ENCODE measurements at regions not wholly inside any gene's neighbourhood (a gene's known extent, or its start where the extent isn't known, plus 50 kb on each side); places are given as distances from the start of the nearest gene placed in this dataset.

DNA sequence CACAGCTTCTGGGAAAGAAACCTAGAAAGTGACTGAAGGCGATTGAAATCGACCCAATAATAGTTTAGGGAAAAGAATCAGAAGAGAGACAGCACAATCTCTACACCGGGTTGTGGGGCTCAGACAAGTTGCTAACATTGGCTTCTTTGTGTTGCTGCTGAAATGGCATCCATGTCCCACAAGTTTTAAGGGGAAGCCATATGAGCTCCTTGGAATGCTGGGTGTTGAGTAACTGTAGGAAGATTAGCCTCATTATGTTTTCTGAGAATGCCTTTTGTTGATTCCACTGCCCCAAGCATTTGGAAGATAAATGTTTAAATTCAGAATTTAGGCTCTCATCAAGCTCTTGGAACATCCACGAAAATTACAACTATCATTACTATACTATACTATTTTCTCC is 73.4 kb upstream of the NEUROD1 start:
- no peaks in the 10 kb centered on the region for H3K9me3 ChIP-seq (ENCODE audit: low read length)
- no peaks in the 10 kb centered on the region for H4K20me1 ChIP-seq (ENCODE audit: insufficient read depth, low read length)
- no peak for DNase-seq (ENCODE audit: low spot score)
- no peak overlapping the region for H2AFZ ChIP-seq (ENCODE audit: low read length)
- H3K4me3 ChIP-seq (ENCODE audit: low read depth, low read length, poor library complexity, severe bottlenecking): no peak overlapping the region
- intact Hi-C loops (cut with micrococcal nuclease; ENCODE audit: unreplicated experiment): no loop called here
- POLR2A ChIA-PET: interaction anchor here (1.4 kb wide), 1 partner anchor 12 kb away, joined by 6 read pairs; no protein-coding TSS in a partner anchor
- no peaks in the 10 kb centered on the region for H3K9me2 ChIP-seq (ENCODE audit: insufficient read depth, low read length)
- TF ChIP-seq EZH2phosphoT487 (IDR thresholded peaks at IDR 0.05; ENCODE audit: borderline replicate concordance, low read depth, low read length): no peak
- TF ChIP-seq, protein P1, sequence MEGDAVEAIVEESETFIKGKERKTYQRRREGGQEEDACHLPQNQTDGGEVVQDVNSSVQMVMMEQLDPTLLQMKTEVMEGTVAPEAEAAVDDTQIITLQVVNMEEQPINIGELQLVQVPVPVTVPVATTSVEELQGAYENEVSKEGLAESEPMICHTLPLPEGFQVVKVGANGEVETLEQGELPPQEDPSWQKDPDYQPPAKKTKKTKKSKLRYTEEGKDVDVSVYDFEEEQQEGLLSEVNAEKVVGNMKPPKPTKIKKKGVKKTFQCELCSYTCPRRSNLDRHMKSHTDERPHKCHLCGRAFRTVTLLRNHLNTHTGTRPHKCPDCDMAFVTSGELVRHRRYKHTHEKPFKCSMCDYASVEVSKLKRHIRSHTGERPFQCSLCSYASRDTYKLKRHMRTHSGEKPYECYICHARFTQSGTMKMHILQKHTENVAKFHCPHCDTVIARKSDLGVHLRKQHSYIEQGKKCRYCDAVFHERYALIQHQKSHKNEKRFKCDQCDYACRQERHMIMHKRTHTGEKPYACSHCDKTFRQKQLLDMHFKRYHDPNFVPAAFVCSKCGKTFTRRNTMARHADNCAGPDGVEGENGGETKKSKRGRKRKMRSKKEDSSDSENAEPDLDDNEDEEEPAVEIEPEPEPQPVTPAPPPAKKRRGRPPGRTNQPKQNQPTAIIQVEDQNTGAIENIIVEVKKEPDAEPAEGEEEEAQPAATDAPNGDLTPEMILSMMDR (conservative IDR thresholded peaks at IDR 0.05; ENCODE audit: low read length): no peak
- H3K27ac ChIP-seq (ENCODE audit: low read depth, low read length, poor library complexity, severe bottlenecking): no peak overlapping the region
- no TSS peak for BruUV-seq (replicated peaks)
- H3K4me1 ChIP-seq (ENCODE audit: insufficient read depth, low read length, poor library complexity, severe bottlenecking): no peaks in the 10 kb centered on the region
- H3K4me2 ChIP-seq (ENCODE audit: low read length): no peak overlapping the region
- no peaks in the 10 kb centered on the region for H3K79me2 ChIP-seq (ENCODE audit: insufficient read depth, low read depth, low read length)
- no peaks in the 10 kb centered on the region for H3K36me3 ChIP-seq (ENCODE audit: insufficient read depth, low read length)
- CTCF ChIA-PET (ENCODE audit: unreplicated experiment): no interaction called here

DNA sequence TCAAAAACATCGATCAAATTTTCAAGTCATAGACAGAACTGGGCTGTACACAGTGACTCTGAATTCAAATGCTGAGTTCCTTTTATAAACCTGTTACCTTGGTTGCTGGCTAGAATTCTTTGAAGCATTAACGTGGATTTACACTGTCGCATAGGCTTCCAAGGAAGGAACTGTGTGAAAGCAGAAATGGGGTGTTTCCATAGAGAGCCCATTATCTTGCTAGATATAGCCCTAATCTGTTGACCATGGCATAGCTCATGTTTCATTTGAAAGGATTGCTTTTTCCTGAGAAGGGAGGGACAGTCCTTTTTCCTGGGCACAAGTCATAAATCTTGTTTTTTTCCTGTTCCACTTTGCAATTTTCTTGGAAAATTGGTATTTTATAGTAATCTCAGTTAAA is 73.8 kb upstream of the NEUROD1 start:
- POLR2A ChIA-PET: interaction anchor here (0.6 to 1.4 kb wide), 3 partner anchors 10 to 36 kb away, joined by 3 to 6 read pairs (median 3); no protein-coding TSS in a partner anchor
- no TSS peak for BruUV-seq (replicated peaks)
- no peak for TF ChIP-seq EZH2phosphoT487 (IDR thresholded peaks at IDR 0.05; ENCODE audit: borderline replicate concordance, low read depth, low read length)
- TF ChIP-seq, protein P1 (conservative IDR thresholded peaks at IDR 0.05; ENCODE audit: low read length): no peak

DNA sequence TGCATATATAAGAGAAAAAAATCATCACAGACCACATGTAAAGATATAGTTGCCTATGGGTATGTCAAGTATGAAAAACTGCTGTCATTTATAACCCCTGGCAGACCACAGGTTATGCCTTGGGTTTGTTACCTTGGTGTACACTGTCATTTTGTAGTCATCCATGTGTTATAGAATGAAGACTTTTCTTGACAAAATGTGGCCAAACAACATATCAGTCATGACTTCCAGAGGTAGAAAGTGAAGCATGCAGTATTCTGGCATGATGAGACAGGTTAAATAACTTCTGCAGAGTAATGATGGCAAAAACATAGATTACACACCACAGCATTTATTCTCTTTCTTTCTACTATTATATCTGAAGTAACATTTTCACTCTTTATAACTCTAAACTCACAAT is 74.9 kb upstream of the NEUROD1 start:
- H2AFZ ChIP-seq (ENCODE audit: low read length): no peak overlapping the region
- H3K9me3 ChIP-seq (ENCODE audit: low read length): no peaks in the 10 kb centered on the region
- TF ChIP-seq, protein P1 (conservative IDR thresholded peaks at IDR 0.05; ENCODE audit: low read length): no peak
- no peak for TF ChIP-seq EZH2phosphoT487 (IDR thresholded peaks at IDR 0.05; ENCODE audit: borderline replicate concordance, low read depth, low read length)
- H4K20me1 ChIP-seq (ENCODE audit: insufficient read depth, low read length): no peaks in the 10 kb centered on the region
- no peaks in the 10 kb centered on the region for H3K4me1 ChIP-seq (ENCODE audit: insufficient read depth, low read length, poor library complexity, severe bottlenecking)
- H3K4me2 ChIP-seq (ENCODE audit: low read length): no peak overlapping the region
- BruUV-seq (replicated peaks): no TSS peak
- CTCF ChIA-PET (ENCODE audit: unreplicated experiment): no interaction called here
- intact Hi-C loops (cut with micrococcal nuclease; ENCODE audit: unreplicated experiment): no loop called here
- H3K27ac ChIP-seq (ENCODE audit: low read depth, low read length, poor library complexity, severe bottlenecking): no peak overlapping the region
- H3K36me3 ChIP-seq (ENCODE audit: insufficient read depth, low read length): no peaks in the 10 kb centered on the region
- H3K79me2 ChIP-seq (ENCODE audit: insufficient read depth, low read depth, low read length): no peaks in the 10 kb centered on the region
- no peak overlapping the region for H3K4me3 ChIP-seq (ENCODE audit: low read depth, low read length, poor library complexity, severe bottlenecking)
- DNase-seq (ENCODE audit: low spot score): no peak
- POLR2A ChIA-PET: interaction anchor here (1.0 to 1.4 kb wide), 2 partner anchors 10 to 37 kb away, joined by 3 to 6 read pairs; no protein-coding TSS in a partner anchor
- H3K9me2 ChIP-seq (ENCODE audit: insufficient read depth, low read length): no peaks in the 10 kb centered on the region

More for the DNA sequence above, 73.8 kb upstream of the NEUROD1 start:
- Histone ChIP-seq H2AFZ (ENCODE audit: low read length) (no peak overlapping the region), H3K36me3 (ENCODE audit: insufficient read depth, low read length) (no peaks in the 10 kb centered on the region), H3K27ac (ENCODE audit: low read depth, low read length, poor library complexity, severe bottlenecking) (no peak overlapping the region), H3K4me1 (ENCODE audit: insufficient read depth, low read length, poor library complexity, severe bottlenecking) (no peaks in the 10 kb centered on the region), H3K9me3 (ENCODE audit: low read length) (no peaks in the 10 kb centered on the region), H3K4me2 (ENCODE audit: low read length) (no peak overlapping the region), H3K9me2 (ENCODE audit: insufficient read depth, low read length) (no peaks in the 10 kb centered on the region), H4K20me1 (ENCODE audit: insufficient read depth, low read length) (no peaks in the 10 kb centered on the region), H3K79me2 (ENCODE audit: insufficient read depth, low read depth, low read length) (no peaks in the 10 kb centered on the region), H3K4me3 (ENCODE audit: low read depth, low read length, poor library complexity, severe bottlenecking) (no peak overlapping the region)
- DNase-seq (ENCODE audit: low spot score): no peak
- CTCF ChIA-PET (ENCODE audit: unreplicated experiment): no interaction called here
- intact Hi-C loops (cut with micrococcal nuclease; ENCODE audit: unreplicated experiment): no loop called here

Measured in OCI-LY7 (cell line).